ENCODE measurements at regions not wholly inside any gene's neighbourhood (a gene's known extent, or its start where the extent isn't known, plus 50 kb on each side); places are given as distances from the start of the nearest gene placed in this dataset.

GRCh38 chr5:6282352-6282751 lies 96.0 kb downstream of the MED10 start:
- Histone ChIP-seq H3K4me1 (ENCODE audit: low read depth) (peaks cover 2% of the 10 kb centered on the region), H3K27me3 (no peaks in the 10 kb centered on the region), H3K4me3 (no peak overlapping the region), H3K36me3 (no peaks in the 10 kb centered on the region), H3K27ac (no peak overlapping the region), H3K9me3 (ENCODE audit: low read depth) (no peaks in the 10 kb centered on the region)
- DNase-seq (ENCODE audit: low read depth in 1 of 2, low spot score in 1 of 2): no peak
- no peak for TF ChIP-seq CTCF (IDR thresholded peaks at IDR 0.05; ENCODE audit: low read depth, low read length)

GRCh38 chr5:6281818-6282217 lies 96.5 kb downstream of the MED10 start:
- no peaks in the 10 kb centered on the region for H3K4me1 ChIP-seq (ENCODE audit: low read depth)

GRCh38 chr5:6280425-6281100 lies 97.8 kb downstream of the MED10 start:
- Histone ChIP-seq H3K4me1 (ENCODE audit: low read depth) (no peaks in the 10 kb centered on the region), H3K36me3 (no peaks in the 10 kb centered on the region), H3K27me3 (no peaks in the 10 kb centered on the region), H3K9me3 (ENCODE audit: low read depth) (no peaks in the 10 kb centered on the region), H3K4me3 (no peak overlapping the region), H3K27ac (no peak overlapping the region)
- DNase-seq (ENCODE audit: low read depth in 1 of 2, low spot score in 1 of 2): no peak
- TF ChIP-seq CTCF (IDR thresholded peaks at IDR 0.05; ENCODE audit: low read depth, low read length): no peak

More at GRCh38 chr5:6281818-6282217, 96.5 kb downstream of the MED10 start:
- no peak for TF ChIP-seq CTCF (IDR thresholded peaks at IDR 0.05; ENCODE audit: low read depth, low read length)
- no peak for DNase-seq (ENCODE audit: low read depth in 1 of 2, low spot score in 1 of 2)
- H3K27ac ChIP-seq: no peak overlapping the region
- no peaks in the 10 kb centered on the region for H3K36me3 ChIP-seq
- H3K9me3 ChIP-seq (ENCODE audit: low read depth): no peaks in the 10 kb centered on the region
- H3K4me3 ChIP-seq: no peak overlapping the region
- H3K27me3 ChIP-seq: no peaks in the 10 kb centered on the region

- DNase-seq (ENCODE audit: low read depth in 1 of 2, low spot score in 1 of 2): no peak
- no peaks in the 10 kb centered on the region for H3K36me3 ChIP-seq
- no peaks in the 10 kb centered on the region for H3K4me1 ChIP-seq (ENCODE audit: low read depth)
- no peak for TF ChIP-seq CTCF (IDR thresholded peaks at IDR 0.05; ENCODE audit: low read depth, low read length)
- H3K9me3 ChIP-seq (ENCODE audit: low read depth): no peaks in the 10 kb centered on the region
- H3K27ac ChIP-seq: no peak overlapping the region
- H3K27me3 ChIP-seq: no peaks in the 10 kb centered on the region
- no peak overlapping the region for H3K4me3 ChIP-seq
Measured at GRCh38 chr5:6279607-6280006, 98.7 kb downstream of the MED10 start.

- H3K4me3 ChIP-seq: no peak overlapping the region
- TF ChIP-seq CTCF (IDR thresholded peaks at IDR 0.05; ENCODE audit: low read depth, low read length): no peak
- H3K4me1 ChIP-seq (ENCODE audit: low read depth): no peaks in the 10 kb centered on the region
- H3K27me3 ChIP-seq: no peaks in the 10 kb centered on the region
- H3K9me3 ChIP-seq (ENCODE audit: low read depth): no peaks in the 10 kb centered on the region
- DNase-seq (ENCODE audit: low read depth in 1 of 2, low spot score in 1 of 2): no peak
- no peak overlapping the region for H3K27ac ChIP-seq
- H3K36me3 ChIP-seq: no peaks in the 10 kb centered on the region
Measured at GRCh38 chr5:6274846-6275543, 103.4 kb downstream of the MED10 start.

All from cardiac muscle cell (in vitro differentiated cells and primary cell).